ENCODE measurements at regions not wholly inside any gene's neighbourhood (a gene's known extent, or its start where the extent isn't known, plus 50 kb on each side); places are given as distances from the start of the nearest gene placed in this dataset.

- Histone ChIP-seq H3K27ac (no peak overlapping the region), H3K4me3 (no peak overlapping the region), H3K36me3 (no peaks in the 10 kb centered on the region), H3K9me3 (no peaks in the 10 kb centered on the region), H3K27me3 (peaks cover 42% of the 10 kb centered on the region), H3K4me1 (no peaks in the 10 kb centered on the region)
- TF ChIP-seq POLR2AphosphoS5 (IDR thresholded peaks at IDR 0.05), result no peak
- no peak for TF ChIP-seq EP300 (IDR thresholded peaks at IDR 0.05)
- TF ChIP-seq POLR2A (IDR thresholded peaks at IDR 0.05), result no peak
- no peak for TF ChIP-seq CTCF (IDR thresholded peaks at IDR 0.05)
- ATAC-seq, result no peak
- 86 to 90% methylated on average over 5 to 11 of the region's 13 CpGs for WGBS, 2 donors (ENCODE audit: low coverage in 1 of 2)
Measured at GRCh38 chr4:3673716-3674478, 92.3 kb upstream of the ADRA2C start.

- WGBS, 2 donors (ENCODE audit: low coverage in 1 of 2), result 71% methylated on average over 1 of the region's 4 CpGs; no CpG with 5 or more reads in 1 of the 2 donors
- no peaks in the 10 kb centered on the region for H3K36me3 ChIP-seq
- no peak for TF ChIP-seq EP300 (IDR thresholded peaks at IDR 0.05)
- TF ChIP-seq CTCF (IDR thresholded peaks at IDR 0.05), result no peak
- TF ChIP-seq POLR2AphosphoS5 (IDR thresholded peaks at IDR 0.05), result no peak
- no peak for TF ChIP-seq POLR2A (IDR thresholded peaks at IDR 0.05)
- no peak for ATAC-seq
- no peaks in the 10 kb centered on the region for H3K4me1 ChIP-seq
- no peaks in the 10 kb centered on the region for H3K9me3 ChIP-seq
- H3K27ac ChIP-seq, result no peak overlapping the region
- H3K4me3 ChIP-seq, result no peak overlapping the region
- peaks cover 45% of the 10 kb centered on the region for H3K27me3 ChIP-seq
Measured at GRCh38 chr4:3673176-3673575, 93.0 kb upstream of the ADRA2C start.

GRCh38 chr4:3672465-3672831, 93.7 kb upstream of the ADRA2C start:
- ATAC-seq, result no peak
- no peaks in the 10 kb centered on the region for H3K36me3 ChIP-seq
- peaks cover 0 to 1% (median 0%) of the 10 kb centered on the region in 3 donors for H3K9me3 ChIP-seq
- no peak overlapping the region for H3K4me3 ChIP-seq
- no peak overlapping the region for H3K27ac ChIP-seq
- TF ChIP-seq POLR2A (IDR thresholded peaks at IDR 0.05) (no peak), EP300 (IDR thresholded peaks at IDR 0.05) (no peak), CTCF (IDR thresholded peaks at IDR 0.05) (no peak), POLR2AphosphoS5 (IDR thresholded peaks at IDR 0.05) (no peak)
- no peaks in the 10 kb centered on the region for H3K4me1 ChIP-seq
- H3K27me3 ChIP-seq, result peaks cover 40% of the 10 kb centered on the region
- 60% methylated on average over 1 of the region's 3 CpGs; no CpG with 5 or more reads in 1 of the 2 donors for WGBS, 2 donors (ENCODE audit: low coverage in 1 of 2)

- H3K4me1 ChIP-seq, result no peaks in the 10 kb centered on the region
- TF ChIP-seq POLR2A (IDR thresholded peaks at IDR 0.05) (no peak), EP300 (IDR thresholded peaks at IDR 0.05) (no peak), POLR2AphosphoS5 (IDR thresholded peaks at IDR 0.05) (no peak), CTCF (IDR thresholded peaks at IDR 0.05) (no peak)
- peaks cover 0 to 8% (median 0%) of the 10 kb centered on the region in 3 donors for H3K9me3 ChIP-seq
- ATAC-seq, result no peak
- no peak overlapping the region for H3K27ac ChIP-seq
- H3K4me3 ChIP-seq, result no peak overlapping the region
- 17 to 46% methylated on average over 6 to 10 of the region's 12 CpGs for WGBS, 2 donors (ENCODE audit: low coverage in 1 of 2)
- H3K36me3 ChIP-seq, result no peaks in the 10 kb centered on the region
- H3K27me3 ChIP-seq, result peaks cover 37% of the 10 kb centered on the region
Measured at GRCh38 chr4:3671571-3672464, 94.4 kb upstream of the ADRA2C start.

Data from gastroesophageal sphincter (tissue), 4 donors.